ENCODE measurements at regions not wholly inside any gene's neighbourhood (a gene's known extent, or its start where the extent isn't known, plus 50 kb on each side); places are given as distances from the start of the nearest gene placed in this dataset.

DNA sequence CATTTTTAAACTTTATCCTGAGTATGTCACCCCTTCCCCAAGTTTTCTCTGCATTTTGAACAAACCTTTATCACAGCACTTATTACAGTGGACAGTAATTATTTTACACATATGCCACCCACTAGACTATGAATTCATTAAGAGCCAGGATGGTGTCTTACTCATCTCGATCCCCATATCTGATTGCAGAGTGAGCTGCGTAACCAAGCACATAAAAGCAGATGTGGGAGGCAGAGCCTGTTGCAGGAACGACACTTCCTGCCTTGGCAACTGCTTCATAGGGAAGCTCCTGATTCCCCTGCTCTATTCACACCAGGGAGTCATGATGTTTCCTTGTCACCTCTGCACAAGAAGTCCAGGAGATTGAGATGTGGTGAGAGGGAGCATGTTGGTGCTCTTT is 91.1 kb downstream of the MINAR1 start:
- no peak overlapping the region for H3K27ac ChIP-seq (ENCODE audit: insufficient read depth, low read depth, low read length)
- FAIRE-seq (no peak), DNase-seq (ENCODE audit: low read depth, low spot score) (no peak)
- CTCF ChIA-PET: no interaction called here
- H3K4me2 ChIP-seq (ENCODE audit: insufficient read depth, low read length): no peak overlapping the region
- TF ChIP-seq, protein P1, sequence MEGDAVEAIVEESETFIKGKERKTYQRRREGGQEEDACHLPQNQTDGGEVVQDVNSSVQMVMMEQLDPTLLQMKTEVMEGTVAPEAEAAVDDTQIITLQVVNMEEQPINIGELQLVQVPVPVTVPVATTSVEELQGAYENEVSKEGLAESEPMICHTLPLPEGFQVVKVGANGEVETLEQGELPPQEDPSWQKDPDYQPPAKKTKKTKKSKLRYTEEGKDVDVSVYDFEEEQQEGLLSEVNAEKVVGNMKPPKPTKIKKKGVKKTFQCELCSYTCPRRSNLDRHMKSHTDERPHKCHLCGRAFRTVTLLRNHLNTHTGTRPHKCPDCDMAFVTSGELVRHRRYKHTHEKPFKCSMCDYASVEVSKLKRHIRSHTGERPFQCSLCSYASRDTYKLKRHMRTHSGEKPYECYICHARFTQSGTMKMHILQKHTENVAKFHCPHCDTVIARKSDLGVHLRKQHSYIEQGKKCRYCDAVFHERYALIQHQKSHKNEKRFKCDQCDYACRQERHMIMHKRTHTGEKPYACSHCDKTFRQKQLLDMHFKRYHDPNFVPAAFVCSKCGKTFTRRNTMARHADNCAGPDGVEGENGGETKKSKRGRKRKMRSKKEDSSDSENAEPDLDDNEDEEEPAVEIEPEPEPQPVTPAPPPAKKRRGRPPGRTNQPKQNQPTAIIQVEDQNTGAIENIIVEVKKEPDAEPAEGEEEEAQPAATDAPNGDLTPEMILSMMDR (IDR thresholded peaks at IDR 0.05; ENCODE audit: extremely low read depth in 1 of 2, insufficient read depth in 1 of 2, low read depth in 1 of 2, low read length in 2 of 2): no peak
- no peak for TF ChIP-seq POLR2A (IDR thresholded peaks at IDR 0.05; ENCODE audit: low read depth, low read length)
- no peak for TF ChIP-seq JUN (IDR thresholded peaks at IDR 0.05; ENCODE audit: borderline replicate concordance, insufficient read depth, insufficient read length, low read depth)
- TF ChIP-seq FOS (IDR thresholded peaks at IDR 0.05; ENCODE audit: borderline replicate concordance, insufficient read depth, low read length): no peak
- no peak for TF ChIP-seq MYC (IDR thresholded peaks at IDR 0.05; ENCODE audit: low read depth, low read length)
- no peak for TF ChIP-seq EZH2 (IDR thresholded peaks at IDR 0.05; ENCODE audit: borderline replicate concordance, low read depth, low read length, severe bottlenecking)
- TF ChIP-seq, protein P2, sequence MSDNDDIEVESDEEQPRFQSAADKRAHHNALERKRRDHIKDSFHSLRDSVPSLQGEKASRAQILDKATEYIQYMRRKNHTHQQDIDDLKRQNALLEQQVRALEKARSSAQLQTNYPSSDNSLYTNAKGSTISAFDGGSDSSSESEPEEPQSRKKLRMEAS (IDR thresholded peaks at IDR 0.05; ENCODE audit: insufficient read depth, insufficient read length): no peak
- no peak for TF ChIP-seq GATA2 (IDR thresholded peaks at IDR 0.05; ENCODE audit: insufficient read depth, insufficient read length, low read depth, low read length)
- no peak for TF ChIP-seq POLR2AphosphoS5 (IDR thresholded peaks at IDR 0.05; ENCODE audit: insufficient read depth, low read depth, low read length)
- H3K9me3 ChIP-seq (replicated peaks; ENCODE audit: control insufficient read depth, insufficient read depth, low read length): no peaks in the 10 kb centered on the region
- no peaks in the 10 kb centered on the region for H3K36me3 ChIP-seq (ENCODE audit: control insufficient read depth in 2 of 2, extremely low read depth in 1 of 2, insufficient read depth in 2 of 2, low read length in 2 of 2)
- H2AFZ ChIP-seq (ENCODE audit: low read depth, low read length): no peak overlapping the region
- no peaks in the 10 kb centered on the region for H3K4me1 ChIP-seq (ENCODE audit: control insufficient read depth, extremely low read depth, insufficient read depth, low read length)
- H4K20me1 ChIP-seq (replicated peaks; ENCODE audit: control insufficient read depth, extremely low read depth, insufficient read depth, low read length): no peaks in the 10 kb centered on the region
- H3K9me1 ChIP-seq (replicated peaks; ENCODE audit: control insufficient read depth, extremely low read depth, insufficient read depth, low read length): no peaks in the 10 kb centered on the region
- no peak overlapping the region for H3K9ac ChIP-seq (replicated peaks; ENCODE audit: extremely low read depth, insufficient read depth, low read length)
- no peak overlapping the region for H3K4me3 ChIP-seq (replicated peaks in 1 of 3; ENCODE audit: insufficient read depth in 1 of 3, low read depth in 1 of 3, low read length in 3 of 3)
- no TSS peak for BruUV-seq (replicated peaks)
- POLR2A ChIA-PET: no interaction called here
- no peaks in the 10 kb centered on the region for H3K27me3 ChIP-seq (ENCODE audit: control insufficient read depth in 2 of 2, insufficient read depth in 2 of 2, low read length in 2 of 2)
- intact Hi-C loops (cut with micrococcal nuclease): no loop called here
- H3K79me2 ChIP-seq (ENCODE audit: control insufficient read depth, insufficient read depth, low read length): no peaks in the 10 kb centered on the region
- dilution Hi-C loops (cut with MboI; ENCODE audit: extremely low pct_ligation_motif_present, low sequenced_read_pairs): no loop called here

Data from endothelial cell of umbilical vein (primary cell).